ENCODE measurements at regions not wholly inside any gene's neighbourhood (a gene's known extent, or its start where the extent isn't known, plus 50 kb on each side); places are given as distances from the start of the nearest gene placed in this dataset.
"Not testable (repeated sequence)": the region's sequence is repeated elsewhere in the genome, so short reads cannot be mapped to it uniquely, and the experiment has no call there.

DNA sequence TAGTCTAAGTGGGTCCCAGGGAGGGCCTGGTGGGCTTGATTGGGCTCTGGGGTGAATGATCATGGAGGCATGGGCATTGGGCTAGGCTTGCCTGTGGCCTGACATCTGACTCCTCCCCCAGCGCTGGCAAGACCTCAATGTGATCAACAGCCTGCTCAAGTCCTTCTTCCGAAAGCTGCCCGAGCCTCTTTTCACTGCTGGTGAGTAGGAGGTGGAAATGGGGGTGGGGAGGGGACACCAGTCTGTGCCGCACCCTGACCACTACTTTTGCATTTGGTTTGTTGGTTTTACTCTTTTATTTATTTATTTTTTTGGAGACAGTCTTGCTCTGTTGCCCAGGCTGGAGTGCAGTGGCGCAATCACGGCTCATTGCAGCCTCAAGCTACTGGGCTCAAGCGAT lies 116.7 kb downstream of the ZNF267 start:
- TF ChIP-seq, protein P1, sequence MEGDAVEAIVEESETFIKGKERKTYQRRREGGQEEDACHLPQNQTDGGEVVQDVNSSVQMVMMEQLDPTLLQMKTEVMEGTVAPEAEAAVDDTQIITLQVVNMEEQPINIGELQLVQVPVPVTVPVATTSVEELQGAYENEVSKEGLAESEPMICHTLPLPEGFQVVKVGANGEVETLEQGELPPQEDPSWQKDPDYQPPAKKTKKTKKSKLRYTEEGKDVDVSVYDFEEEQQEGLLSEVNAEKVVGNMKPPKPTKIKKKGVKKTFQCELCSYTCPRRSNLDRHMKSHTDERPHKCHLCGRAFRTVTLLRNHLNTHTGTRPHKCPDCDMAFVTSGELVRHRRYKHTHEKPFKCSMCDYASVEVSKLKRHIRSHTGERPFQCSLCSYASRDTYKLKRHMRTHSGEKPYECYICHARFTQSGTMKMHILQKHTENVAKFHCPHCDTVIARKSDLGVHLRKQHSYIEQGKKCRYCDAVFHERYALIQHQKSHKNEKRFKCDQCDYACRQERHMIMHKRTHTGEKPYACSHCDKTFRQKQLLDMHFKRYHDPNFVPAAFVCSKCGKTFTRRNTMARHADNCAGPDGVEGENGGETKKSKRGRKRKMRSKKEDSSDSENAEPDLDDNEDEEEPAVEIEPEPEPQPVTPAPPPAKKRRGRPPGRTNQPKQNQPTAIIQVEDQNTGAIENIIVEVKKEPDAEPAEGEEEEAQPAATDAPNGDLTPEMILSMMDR (IDR thresholded peaks at IDR 0.05; ENCODE audit: low read depth, low read length, poor library complexity, severe bottlenecking): not testable (repeated sequence)
- TF ChIP-seq EZH2phosphoT487 (IDR thresholded peaks at IDR 0.05; ENCODE audit: borderline replicate concordance, low read length): not testable (repeated sequence)

All from DOHH2 (cell line).